ENCODE measurements at regions not wholly inside any gene's neighbourhood (a gene's known extent, or its start where the extent isn't known, plus 50 kb on each side); places are given as distances from the start of the nearest gene placed in this dataset.

DNA sequence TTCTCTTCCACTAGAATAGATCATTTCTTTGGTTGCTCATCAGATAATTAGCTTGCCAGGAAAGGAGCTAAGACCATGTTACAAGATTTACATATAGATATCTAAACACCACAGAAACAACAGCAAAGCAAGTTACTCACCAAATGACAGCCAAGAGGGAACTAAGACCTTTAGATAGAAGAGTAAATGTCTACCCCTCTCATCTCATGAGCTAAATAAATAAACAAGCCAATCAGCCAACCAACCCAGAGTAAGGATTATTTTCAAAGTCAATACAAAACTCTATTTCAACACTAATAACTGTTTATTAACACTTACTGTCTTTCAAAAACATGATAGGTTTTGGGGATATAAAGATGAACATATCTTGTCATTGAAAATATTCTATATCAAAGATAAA is 474.7 kb downstream of the LMO4 start:
- Histone ChIP-seq H3K4me3 (replicated peaks in 1 of 3; ENCODE audit: low read depth in 2 of 3, low read length in 3 of 3) (no peak overlapping the region), H2AFZ (ENCODE audit: insufficient read depth, low read depth, low read length, poor library complexity, severe bottlenecking) (no peak overlapping the region), H3K27me3 (ENCODE audit: control insufficient read depth in 2 of 2, insufficient read depth in 2 of 2, low read length in 2 of 2) (no peaks in the 10 kb centered on the region), H3K9me3 (replicated peaks in 1 of 2; ENCODE audit: control insufficient read depth in 1 of 2, insufficient read depth in 1 of 2, low read length in 2 of 2) (no peaks in the 10 kb centered on the region), H3K4me2 (replicated peaks; ENCODE audit: extremely low read depth, low read length, poor library complexity, severe bottlenecking) (no peak overlapping the region), H3K4me1 (ENCODE audit: control insufficient read depth in 1 of 2, insufficient read depth in 2 of 2, low read length in 2 of 2) (no peaks in the 10 kb centered on the region), H3K36me3 (replicated peaks in 1 of 2; ENCODE audit: control insufficient read depth in 1 of 2, insufficient read depth in 2 of 2, low read length in 2 of 2) (no peaks in the 10 kb centered on the region), H3K27ac (ENCODE audit: low read depth in 1 of 2, low read length in 2 of 2) (no peak overlapping the region), H3K79me2 (ENCODE audit: insufficient read depth, low read length) (no peaks in the 10 kb centered on the region), H3K9ac (ENCODE audit: insufficient read depth, low read length, poor library complexity, severe bottlenecking) (no peak overlapping the region), H4K20me1 (ENCODE audit: insufficient read depth, low read length) (no peaks in the 10 kb centered on the region)
- no peak for DNase-seq
- TF ChIP-seq, protein P1, sequence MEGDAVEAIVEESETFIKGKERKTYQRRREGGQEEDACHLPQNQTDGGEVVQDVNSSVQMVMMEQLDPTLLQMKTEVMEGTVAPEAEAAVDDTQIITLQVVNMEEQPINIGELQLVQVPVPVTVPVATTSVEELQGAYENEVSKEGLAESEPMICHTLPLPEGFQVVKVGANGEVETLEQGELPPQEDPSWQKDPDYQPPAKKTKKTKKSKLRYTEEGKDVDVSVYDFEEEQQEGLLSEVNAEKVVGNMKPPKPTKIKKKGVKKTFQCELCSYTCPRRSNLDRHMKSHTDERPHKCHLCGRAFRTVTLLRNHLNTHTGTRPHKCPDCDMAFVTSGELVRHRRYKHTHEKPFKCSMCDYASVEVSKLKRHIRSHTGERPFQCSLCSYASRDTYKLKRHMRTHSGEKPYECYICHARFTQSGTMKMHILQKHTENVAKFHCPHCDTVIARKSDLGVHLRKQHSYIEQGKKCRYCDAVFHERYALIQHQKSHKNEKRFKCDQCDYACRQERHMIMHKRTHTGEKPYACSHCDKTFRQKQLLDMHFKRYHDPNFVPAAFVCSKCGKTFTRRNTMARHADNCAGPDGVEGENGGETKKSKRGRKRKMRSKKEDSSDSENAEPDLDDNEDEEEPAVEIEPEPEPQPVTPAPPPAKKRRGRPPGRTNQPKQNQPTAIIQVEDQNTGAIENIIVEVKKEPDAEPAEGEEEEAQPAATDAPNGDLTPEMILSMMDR (IDR thresholded peaks at IDR 0.05): no peak
- Mint-ChIP-seq H3K27me3 (ENCODE audit: low read depth in 3 of 3) (peaks cover 0 to 1% (median 0%) of the 10 kb centered on the region in 3 donors), H3K4me1 (no peaks in the 10 kb centered on the region), H3K4me3 (no peak overlapping the region), H3K9me3 (peaks cover 0 to 5% (median 0%) of the 10 kb centered on the region in 7 donors), H3K27ac (no peak overlapping the region), H3K36me3 (no peaks in the 10 kb centered on the region)
- intact Hi-C loops (cut with micrococcal nuclease): no loop called here

DNA sequence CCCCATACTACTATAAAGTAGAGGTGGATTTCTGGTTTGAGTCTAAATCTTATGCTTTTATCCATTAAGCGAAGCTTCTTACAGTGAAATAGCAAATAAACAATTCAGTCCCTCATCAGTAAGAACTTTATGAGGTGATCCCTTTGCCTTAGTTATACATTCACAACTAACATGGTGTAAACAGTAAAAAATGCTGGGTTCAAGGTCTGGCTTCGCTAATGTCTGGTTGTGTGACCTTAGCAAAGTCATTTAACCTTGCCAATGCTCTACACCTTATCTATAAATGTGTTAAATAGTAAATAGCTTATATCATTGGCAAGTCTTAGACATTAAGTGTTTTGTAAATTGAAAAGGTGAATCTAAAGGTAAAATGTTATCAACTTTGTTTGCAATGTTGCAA is 475.4 kb downstream of the LMO4 start:
- H4K20me1 ChIP-seq (ENCODE audit: insufficient read depth, low read length): no peaks in the 10 kb centered on the region
- peaks cover 0 to 7% (median 0%) of the 10 kb centered on the region in 7 donors for H3K9me3 Mint-ChIP-seq

More for the DNA sequence above, 475.4 kb downstream of the LMO4 start:
- Histone ChIP-seq H3K36me3 (replicated peaks in 1 of 2; ENCODE audit: control insufficient read depth in 1 of 2, insufficient read depth in 2 of 2, low read length in 2 of 2) (no peaks in the 10 kb centered on the region), H2AFZ (ENCODE audit: insufficient read depth, low read depth, low read length, poor library complexity, severe bottlenecking) (no peak overlapping the region), H3K4me1 (ENCODE audit: control insufficient read depth in 1 of 2, insufficient read depth in 2 of 2, low read length in 2 of 2) (no peaks in the 10 kb centered on the region), H3K27me3 (ENCODE audit: control insufficient read depth in 2 of 2, insufficient read depth in 2 of 2, low read length in 2 of 2) (no peaks in the 10 kb centered on the region), H3K79me2 (ENCODE audit: insufficient read depth, low read length) (no peaks in the 10 kb centered on the region), H3K9ac (ENCODE audit: insufficient read depth, low read length, poor library complexity, severe bottlenecking) (no peak overlapping the region), H3K27ac (ENCODE audit: low read depth in 1 of 2, low read length in 2 of 2) (no peak overlapping the region), H3K4me2 (replicated peaks; ENCODE audit: extremely low read depth, low read length, poor library complexity, severe bottlenecking) (no peak overlapping the region), H3K4me3 (replicated peaks in 1 of 3; ENCODE audit: low read depth in 2 of 3, low read length in 3 of 3) (no peak overlapping the region), H3K9me3 (replicated peaks in 1 of 2; ENCODE audit: control insufficient read depth in 1 of 2, insufficient read depth in 1 of 2, low read length in 2 of 2) (no peaks in the 10 kb centered on the region)
- intact Hi-C loops (cut with micrococcal nuclease): no loop called here
- no peaks in the 10 kb centered on the region for H3K36me3 Mint-ChIP-seq
- no peak overlapping the region for H3K27ac Mint-ChIP-seq
- H3K4me1 Mint-ChIP-seq: no peaks in the 10 kb centered on the region
- H3K4me3 Mint-ChIP-seq: no peak overlapping the region
- no peak for DNase-seq
- peaks cover 0 to 1% (median 0%) of the 10 kb centered on the region in 3 donors for H3K27me3 Mint-ChIP-seq (ENCODE audit: low read depth in 3 of 3)
- no CpG with 5 or more reads among the region's 2 CpGs for WGBS (ENCODE audit: insufficient coverage)
- TF ChIP-seq, protein P1 (IDR thresholded peaks at IDR 0.05): no peak

Data from CD14-positive monocyte (primary cell).